Lung (tissue), 11 donors: ENCODE measurements at regions not wholly inside any gene's neighbourhood (a gene's known extent, or its start where the extent isn't known, plus 50 kb on each side); places are given as distances from the start of the nearest gene placed in this dataset.

Source experiments
- ATAC-seq: fragments of 200-7000 bp; cut with Tn5 transposase; one replicate; pipeline ENCODE4 v1.9.1; 2020; ENCODE audit warnings: moderate number of reproducible peaks; ENCODE audit not compliant: insufficient read depth, low FRiP score
- DNase-seq, 3 donors: peaks; one replicate each; pipeline ENCODE4 v3.0.0-alpha.2; 2013 to 2017
- H3K27ac ChIP-seq, 2 donors: one replicate each; pipeline ENCODE4 v1.5.1; 2013; ENCODE audit warnings: mild to moderate bottlenecking in 2 of 2, moderate library complexity in 2 of 2, control low read depth in 1 of 2, inconsistent platforms in 1 of 2, low read depth in 1 of 2, low read length in 1 of 2
- H3K27me3 ChIP-seq, 3 donors: one replicate each; pipeline ENCODE4 v1.5.1; 2013; ENCODE audit warnings: low read length in 2 of 3; ENCODE audit not compliant: control insufficient read depth in 3 of 3, insufficient read depth in 3 of 3
- H3K36me3 ChIP-seq, 4 donors: one replicate each; pipeline ENCODE4 v1.5.1; 2013; ENCODE audit warnings: low read length in 4 of 4, mild to moderate bottlenecking in 1 of 4, moderate library complexity in 1 of 4; ENCODE audit not compliant: control insufficient read depth in 4 of 4, insufficient read depth in 4 of 4
- H3K4me1 ChIP-seq, 5 donors: one replicate each; pipeline ENCODE4 v1.5.1; 2013; ENCODE audit warnings: low read length in 5 of 5, mild to moderate bottlenecking in 2 of 5, moderate library complexity in 1 of 5; ENCODE audit not compliant: control insufficient read depth in 5 of 5, insufficient read depth in 5 of 5
- H3K4me3 ChIP-seq: one replicate; pipeline ENCODE4 v1.5.1; 2013; ENCODE audit warnings: mild to moderate bottlenecking, control low read depth, moderate library complexity
- H3K9ac ChIP-seq, 2 donors: one replicate each; pipeline ENCODE4 v1.5.1; 2013; ENCODE audit warnings: low read length in 2 of 2, control low read depth in 1 of 2; ENCODE audit not compliant: insufficient read depth in 1 of 2
- H3K9me3 ChIP-seq, 4 donors: one replicate each; pipeline ENCODE4 v1.5.1; 2013; ENCODE audit warnings: low read length in 3 of 4, mild to moderate bottlenecking in 1 of 4, moderate library complexity in 1 of 4; ENCODE audit not compliant: control insufficient read depth in 4 of 4, insufficient read depth in 3 of 4
- WGBS, 2 donors: extraction: QIAGEN DNeasy Blood & Tissue Kit; methylation state at CpG; one replicate each; pipeline ENCODE4 v1.1.7; 2013; 5-methylcytosine and 5-hydroxymethylcytosine counted together
- TF ChIP-seq, protein P1 (sequence below): IDR thresholded peaks from 2 replicates; pipeline ENCODE4 v1.5.1; 2012; ENCODE audit warnings: mild to moderate bottlenecking; ENCODE audit errors: control extremely low read depth, extremely low read depth
- donor health status: control.
- donor health status: control.
- donor health status: Bipolar disorder and iron deficiency.
- donor health status: healthy.
- donor health status: DM: yes; HTN: yes; CAD: no.

DNA sequence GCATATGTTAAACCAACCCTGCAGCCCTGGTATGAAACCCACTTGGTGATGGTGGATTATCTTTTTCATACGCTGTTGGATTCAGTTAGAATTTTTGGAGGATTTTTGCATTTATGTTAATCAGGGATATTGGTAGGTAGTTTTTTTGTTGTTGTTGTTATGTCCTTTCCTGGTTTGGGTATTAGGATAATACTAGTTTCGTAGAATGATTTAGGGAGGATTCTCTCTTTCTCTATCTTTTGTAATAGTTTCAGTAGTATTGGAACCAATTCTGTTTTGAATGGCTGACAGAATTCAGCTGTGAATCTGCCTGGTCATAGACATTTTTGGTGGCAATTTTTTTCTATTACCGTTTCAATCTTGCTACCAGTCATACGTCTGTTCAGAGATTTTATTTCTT, 305.4 kb downstream of the IDS start:
- 89 to 99% methylated on average over 4 of the region's 4 CpGs for WGBS, 2 donors
- DNase-seq (no peak), ATAC-seq (no peak)
- Histone ChIP-seq H3K9ac (no peak overlapping the region), H3K4me3 (no peak overlapping the region), H3K27me3 (peaks cover 0 to 2% (median 0%) of the 10 kb centered on the region in 3 donors), H3K27ac (no peak overlapping the region), H3K4me1 (no peaks in the 10 kb centered on the region), H3K9me3 (peaks cover 0 to 3% (median under 1%) of the 10 kb centered on the region in 4 donors), H3K36me3 (no peaks in the 10 kb centered on the region)
- TF ChIP-seq, protein P1, sequence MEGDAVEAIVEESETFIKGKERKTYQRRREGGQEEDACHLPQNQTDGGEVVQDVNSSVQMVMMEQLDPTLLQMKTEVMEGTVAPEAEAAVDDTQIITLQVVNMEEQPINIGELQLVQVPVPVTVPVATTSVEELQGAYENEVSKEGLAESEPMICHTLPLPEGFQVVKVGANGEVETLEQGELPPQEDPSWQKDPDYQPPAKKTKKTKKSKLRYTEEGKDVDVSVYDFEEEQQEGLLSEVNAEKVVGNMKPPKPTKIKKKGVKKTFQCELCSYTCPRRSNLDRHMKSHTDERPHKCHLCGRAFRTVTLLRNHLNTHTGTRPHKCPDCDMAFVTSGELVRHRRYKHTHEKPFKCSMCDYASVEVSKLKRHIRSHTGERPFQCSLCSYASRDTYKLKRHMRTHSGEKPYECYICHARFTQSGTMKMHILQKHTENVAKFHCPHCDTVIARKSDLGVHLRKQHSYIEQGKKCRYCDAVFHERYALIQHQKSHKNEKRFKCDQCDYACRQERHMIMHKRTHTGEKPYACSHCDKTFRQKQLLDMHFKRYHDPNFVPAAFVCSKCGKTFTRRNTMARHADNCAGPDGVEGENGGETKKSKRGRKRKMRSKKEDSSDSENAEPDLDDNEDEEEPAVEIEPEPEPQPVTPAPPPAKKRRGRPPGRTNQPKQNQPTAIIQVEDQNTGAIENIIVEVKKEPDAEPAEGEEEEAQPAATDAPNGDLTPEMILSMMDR: no peak

DNA sequence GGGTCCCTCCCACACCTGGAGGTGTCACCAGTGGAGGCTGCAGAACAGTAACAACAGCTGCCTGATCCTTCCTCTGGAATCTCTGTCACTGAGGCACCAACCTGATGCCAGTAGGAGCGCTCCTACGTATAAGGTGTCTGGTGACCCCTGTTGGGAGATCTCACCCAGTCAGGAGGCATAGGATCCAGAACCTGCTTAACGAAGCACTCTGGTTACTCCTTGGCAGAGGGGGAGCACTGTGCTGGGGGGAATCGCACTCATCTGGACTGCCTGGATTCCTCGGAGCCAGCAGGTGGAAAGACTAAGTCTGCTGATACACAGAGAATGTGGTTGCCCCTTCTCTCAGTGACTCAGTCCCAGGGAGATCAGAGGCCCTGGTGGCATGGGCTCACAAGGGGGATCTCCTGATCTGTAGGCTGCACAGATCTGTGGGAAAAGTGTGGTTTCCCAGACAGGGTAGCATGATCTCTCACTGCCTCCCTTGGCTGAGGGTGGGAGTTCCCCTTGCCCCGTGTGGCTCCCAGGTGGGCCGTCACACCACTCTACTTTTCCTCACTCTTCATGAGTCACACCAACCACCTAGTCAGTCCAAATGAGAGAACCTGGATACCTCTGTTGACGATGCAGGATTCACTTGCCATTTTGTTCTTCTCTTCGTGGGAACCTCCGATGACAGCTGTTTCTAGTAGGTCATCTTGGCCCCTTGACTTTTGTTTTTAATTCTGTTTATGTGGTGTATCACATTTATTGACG, 305.9 kb downstream of the IDS start:
- H3K4me1 ChIP-seq: no peaks in the 10 kb centered on the region
- ATAC-seq (no peak), DNase-seq (no peak)
- H3K27ac ChIP-seq: no peak overlapping the region
- no peaks in the 10 kb centered on the region for H3K36me3 ChIP-seq
- TF ChIP-seq, protein P1: no peak
- H3K9me3 ChIP-seq: peaks cover 0 to 3% (median under 1%) of the 10 kb centered on the region in 4 donors
- H3K27me3 ChIP-seq: peaks cover 0 to 2% (median 0%) of the 10 kb centered on the region in 3 donors
- H3K9ac ChIP-seq: no peak overlapping the region
- WGBS, 2 donors: 80 to 97% methylated on average over 11 of the region's 11 CpGs
- H3K4me3 ChIP-seq: no peak overlapping the region

DNA sequence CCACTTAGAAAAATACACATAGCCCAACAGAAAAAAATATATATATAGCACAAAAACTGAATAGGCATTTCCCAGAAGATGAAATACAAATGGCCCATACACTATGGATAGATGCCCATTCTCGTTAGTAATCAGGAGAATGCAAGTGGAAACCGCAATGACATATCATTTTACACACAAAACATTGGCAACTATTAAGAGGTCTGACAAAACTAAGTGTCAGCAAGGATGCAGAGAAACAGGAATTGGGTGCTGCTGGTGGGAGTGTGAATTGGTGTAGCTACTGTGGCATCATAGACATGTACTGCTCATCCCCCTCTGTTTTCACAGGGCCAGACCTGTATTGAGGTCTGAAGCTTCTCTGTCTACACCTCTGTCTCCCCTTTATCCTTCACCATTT, 320.0 kb downstream of the IDS start:
- H3K9me3 ChIP-seq: no peaks in the 10 kb centered on the region
- no peak overlapping the region for H3K9ac ChIP-seq
- H3K27me3 ChIP-seq: no peaks in the 10 kb centered on the region
- no peak for ATAC-seq
- no peak for DNase-seq
- no peak overlapping the region for H3K4me3 ChIP-seq
- WGBS, 2 donors: 64 to 80% methylated on average over 2 of the region's 2 CpGs
- H3K4me1 ChIP-seq: no peaks in the 10 kb centered on the region
- H3K27ac ChIP-seq: no peak overlapping the region
- TF ChIP-seq, protein P1: no peak
- no peaks in the 10 kb centered on the region for H3K36me3 ChIP-seq
